MM.1S (cell line): ENCODE measurements at regions not wholly inside any gene's neighbourhood (a gene's known extent, or its start where the extent isn't known, plus 50 kb on each side); places are given as distances from the start of the nearest gene placed in this dataset.

Source experiments
- EZH2 ChIP-seq: fragments of 300-600 bp; sonication (generic); optimal IDR thresholded peaks from 2 replicates; pipeline ENCODE3; 2017; ENCODE audit warnings: low read depth, mild to moderate bottlenecking, antibody characterized with exemption, low read length, mixed read lengths
- EZH2phosphoT487 ChIP-seq: fragments of 300-600 bp; sonication (generic); IDR thresholded peaks from 2 replicates; pipeline ENCODE4 v1.6.1; 2018; ENCODE audit warnings: antibody characterized with exemption, low read length
- TF ChIP-seq, protein P1 (sequence below): fragments of 300-600 bp; sonication (generic); IDR thresholded peaks from 2 replicates; pipeline ENCODE4 v1.5.1; 2016; ENCODE audit warnings: antibody characterized with exemption, low read length, mixed read lengths

DNA sequence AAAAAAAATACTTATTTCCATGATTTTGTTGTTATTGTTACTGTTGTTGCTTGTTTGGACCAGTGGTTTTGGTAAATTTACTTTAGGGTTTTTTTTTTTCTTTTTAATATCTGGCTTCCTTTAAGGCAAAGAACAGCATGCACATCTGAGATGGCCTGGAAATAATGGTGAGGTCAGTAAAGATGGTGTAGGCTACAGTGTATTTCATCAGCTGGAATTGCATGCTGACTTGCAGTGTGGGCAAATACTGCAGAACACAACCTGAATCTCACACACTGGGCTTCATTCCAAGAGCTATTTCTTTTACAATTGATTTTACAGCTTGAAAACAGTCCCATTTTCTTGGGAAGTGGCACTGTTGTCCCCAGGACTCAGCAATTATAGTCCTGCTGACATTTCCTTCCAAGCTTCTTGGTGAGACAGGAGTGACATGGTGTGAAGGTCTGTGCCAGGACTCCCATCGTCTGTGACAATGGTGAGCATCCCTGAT lies 376.1 kb upstream of the SOX11 start:
- TF ChIP-seq, protein P1, sequence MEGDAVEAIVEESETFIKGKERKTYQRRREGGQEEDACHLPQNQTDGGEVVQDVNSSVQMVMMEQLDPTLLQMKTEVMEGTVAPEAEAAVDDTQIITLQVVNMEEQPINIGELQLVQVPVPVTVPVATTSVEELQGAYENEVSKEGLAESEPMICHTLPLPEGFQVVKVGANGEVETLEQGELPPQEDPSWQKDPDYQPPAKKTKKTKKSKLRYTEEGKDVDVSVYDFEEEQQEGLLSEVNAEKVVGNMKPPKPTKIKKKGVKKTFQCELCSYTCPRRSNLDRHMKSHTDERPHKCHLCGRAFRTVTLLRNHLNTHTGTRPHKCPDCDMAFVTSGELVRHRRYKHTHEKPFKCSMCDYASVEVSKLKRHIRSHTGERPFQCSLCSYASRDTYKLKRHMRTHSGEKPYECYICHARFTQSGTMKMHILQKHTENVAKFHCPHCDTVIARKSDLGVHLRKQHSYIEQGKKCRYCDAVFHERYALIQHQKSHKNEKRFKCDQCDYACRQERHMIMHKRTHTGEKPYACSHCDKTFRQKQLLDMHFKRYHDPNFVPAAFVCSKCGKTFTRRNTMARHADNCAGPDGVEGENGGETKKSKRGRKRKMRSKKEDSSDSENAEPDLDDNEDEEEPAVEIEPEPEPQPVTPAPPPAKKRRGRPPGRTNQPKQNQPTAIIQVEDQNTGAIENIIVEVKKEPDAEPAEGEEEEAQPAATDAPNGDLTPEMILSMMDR = no peak
- no peak for TF ChIP-seq EZH2phosphoT487
- no peak for TF ChIP-seq EZH2
